GM18502 (cell line): ENCODE measurements at regions not wholly inside any gene's neighbourhood (a gene's known extent, or its start where the extent isn't known, plus 50 kb on each side); places are given as distances from the start of the nearest gene placed in this dataset.

ENCODE experiments used
- ATAC-seq: cut with Tn5 transposase; IDR thresholded peaks from one replicate; pipeline ENCODE4 v1.9.1; 2021; ENCODE audit warnings: mild to moderate bottlenecking; ENCODE audit not compliant: unreplicated experiment, poor library complexity

DNA sequence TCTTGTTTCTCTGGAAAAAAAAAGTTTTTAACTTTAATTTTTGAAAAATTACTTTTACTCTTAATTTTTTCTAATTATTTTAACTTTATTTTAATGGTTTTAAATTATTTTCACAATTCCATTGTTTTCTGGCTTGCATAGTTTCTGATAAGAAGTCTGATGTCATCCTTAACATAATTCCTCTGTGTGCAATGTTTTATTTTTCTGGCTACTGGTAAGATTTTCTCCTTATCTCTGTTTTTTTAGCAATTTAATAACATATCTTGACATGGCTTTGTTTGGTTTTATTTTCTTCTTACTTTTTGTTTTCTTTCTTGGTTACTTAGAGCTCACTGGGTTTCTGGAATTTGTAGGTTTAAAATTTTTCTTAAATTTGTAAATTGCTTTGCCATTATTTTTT, 114.8 kb downstream of the TBXT start:
- no peak for ATAC-seq

DNA sequence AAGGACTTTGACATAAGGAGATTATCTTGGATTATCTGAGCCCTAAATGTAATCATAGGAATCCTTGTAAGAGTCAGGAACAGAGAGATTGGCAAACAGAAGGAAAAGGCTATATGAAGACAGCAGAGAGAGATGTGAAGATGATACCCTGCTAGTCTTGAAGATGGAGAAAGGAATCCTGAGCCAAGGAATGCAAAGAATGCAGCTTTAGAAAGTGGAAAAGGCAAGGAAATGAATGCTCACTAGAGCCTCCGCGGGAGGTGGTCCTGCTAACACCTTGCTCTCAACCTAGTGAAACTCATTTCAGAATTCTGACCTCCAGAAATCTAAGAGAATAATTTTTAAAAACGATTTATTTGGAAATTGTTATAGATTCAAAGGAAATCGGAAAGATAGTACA, 117.1 kb downstream of the TBXT start:
- ATAC-seq = no peak

DNA sequence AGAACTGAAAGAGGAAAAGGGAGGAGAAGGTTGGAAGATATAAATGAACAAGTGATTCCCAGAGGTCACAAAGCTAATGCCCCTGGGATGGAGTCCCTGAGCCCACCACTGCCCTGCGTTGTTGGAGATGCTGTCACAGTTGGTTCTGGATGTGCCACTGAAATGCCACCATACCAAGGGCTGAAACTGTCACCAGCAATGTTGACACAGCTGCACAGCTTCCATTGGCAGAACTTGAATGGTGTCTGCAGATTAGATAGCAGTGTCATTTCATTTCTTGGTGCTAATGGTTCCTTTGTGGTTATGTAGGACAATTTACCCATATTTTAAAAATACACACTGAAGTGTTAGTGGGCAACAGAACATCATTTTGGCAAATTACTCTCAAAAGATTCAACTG, 120.7 kb downstream of the TBXT start:
- ATAC-seq = no peak

DNA sequence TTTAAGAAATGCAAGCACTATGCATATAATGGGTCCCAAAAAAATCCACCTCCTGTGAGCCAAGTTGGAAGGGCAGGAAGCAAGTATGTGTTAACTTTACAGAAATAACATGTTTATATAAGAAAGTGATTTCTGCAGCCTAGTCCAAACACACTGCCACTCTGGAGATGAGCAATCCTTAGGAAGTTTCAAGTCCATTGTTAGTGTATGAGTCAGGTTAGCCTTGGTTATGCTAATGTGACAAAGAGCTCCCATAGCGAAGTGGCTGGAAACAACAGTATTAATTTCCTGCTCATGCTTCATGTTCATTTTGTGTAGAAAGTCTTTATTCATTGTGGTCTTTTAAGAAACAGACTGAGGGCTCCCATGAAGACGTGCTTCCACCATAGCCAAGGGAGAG, 121.4 kb downstream of the TBXT start:
- ATAC-seq = no peak

DNA sequence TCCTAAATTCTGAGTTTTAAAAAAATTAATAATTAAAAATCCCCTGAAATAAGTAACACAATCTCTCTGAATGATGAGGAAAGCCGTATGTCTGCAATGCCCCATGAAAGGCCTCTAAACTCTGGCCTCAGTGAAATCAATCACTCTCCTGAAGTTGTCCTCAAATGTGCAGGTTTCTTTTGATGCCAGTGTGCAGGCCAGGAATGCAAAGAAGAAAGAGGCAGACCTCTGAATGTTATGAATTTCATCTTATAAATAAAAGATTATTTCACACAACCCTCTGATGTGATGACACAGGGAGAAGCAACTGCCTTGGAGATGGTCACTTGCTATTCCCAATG, 121.8 kb downstream of the TBXT start:
- no peak for ATAC-seq

DNA sequence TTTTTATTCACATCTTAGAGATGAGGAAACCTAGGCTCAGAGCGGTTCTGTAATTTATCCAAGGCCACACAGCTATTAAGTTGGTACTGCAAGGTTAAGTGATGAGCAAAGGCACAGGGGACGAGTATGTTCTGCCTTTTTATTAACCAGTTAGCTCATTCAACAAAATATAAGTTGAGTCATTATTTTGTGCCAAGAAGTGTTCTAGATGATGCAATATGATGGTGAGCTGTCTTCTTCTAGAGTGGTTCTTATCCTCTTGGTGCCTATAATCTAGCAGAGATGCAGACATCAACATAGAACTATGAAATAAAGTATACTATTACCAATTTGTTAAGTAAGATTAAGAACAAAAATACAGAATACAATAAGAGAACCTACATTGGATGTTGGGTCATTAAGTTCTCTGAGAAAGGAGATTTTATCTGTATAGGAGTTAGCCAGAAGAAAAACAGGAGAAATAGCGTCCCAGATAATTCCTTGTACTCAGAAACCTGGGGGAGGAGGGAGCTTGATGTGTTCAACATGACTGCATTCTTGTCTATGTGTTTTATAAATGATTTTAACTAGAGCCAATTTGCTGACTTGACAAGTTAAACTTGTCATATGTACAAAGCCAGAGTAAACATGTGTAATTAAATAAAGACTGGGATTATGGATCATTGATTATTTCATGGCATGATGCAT, 122.3 kb downstream of the TBXT start:
- no peak for ATAC-seq

DNA sequence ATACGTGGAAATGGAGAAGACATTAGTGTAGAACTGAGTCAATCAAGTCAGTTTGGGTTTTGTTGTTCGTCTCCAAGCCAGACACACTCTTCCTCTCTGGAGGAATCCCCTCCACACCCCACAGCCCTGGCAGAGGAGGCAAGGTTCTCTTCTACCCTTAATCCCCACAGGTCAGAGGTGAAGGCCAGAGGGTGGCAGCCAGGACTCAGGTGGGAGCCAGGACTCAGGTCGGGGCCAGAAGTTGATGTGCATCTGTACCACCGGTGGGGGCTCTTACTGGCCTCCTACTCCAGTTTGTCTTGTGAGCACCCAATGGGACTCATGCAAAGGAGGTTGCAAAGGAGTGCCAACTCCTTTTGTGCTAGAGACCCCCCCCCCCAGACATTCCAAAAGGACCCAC, 126.4 kb downstream of the TBXT start:
- ATAC-seq = no peak

DNA sequence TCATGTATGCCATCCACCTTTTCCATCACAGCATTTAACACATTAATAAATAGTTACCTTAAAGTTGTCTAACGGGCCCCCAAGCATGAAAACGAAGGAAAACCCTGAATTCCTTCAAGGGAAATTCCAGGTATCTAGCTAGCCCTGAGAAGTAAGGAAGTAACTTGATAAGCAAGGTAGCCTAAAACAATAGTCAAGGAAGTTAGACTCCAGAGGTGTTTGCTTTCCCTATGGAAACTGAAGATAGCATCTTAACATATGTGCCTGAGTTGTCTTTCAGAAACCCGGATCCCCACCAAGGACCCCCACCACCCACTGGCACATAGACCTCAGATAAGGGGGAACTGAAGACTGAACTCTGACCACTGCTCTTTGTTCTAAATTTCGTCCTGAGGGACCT, 127.4 kb downstream of the TBXT start:
- ATAC-seq = no peak

DNA sequence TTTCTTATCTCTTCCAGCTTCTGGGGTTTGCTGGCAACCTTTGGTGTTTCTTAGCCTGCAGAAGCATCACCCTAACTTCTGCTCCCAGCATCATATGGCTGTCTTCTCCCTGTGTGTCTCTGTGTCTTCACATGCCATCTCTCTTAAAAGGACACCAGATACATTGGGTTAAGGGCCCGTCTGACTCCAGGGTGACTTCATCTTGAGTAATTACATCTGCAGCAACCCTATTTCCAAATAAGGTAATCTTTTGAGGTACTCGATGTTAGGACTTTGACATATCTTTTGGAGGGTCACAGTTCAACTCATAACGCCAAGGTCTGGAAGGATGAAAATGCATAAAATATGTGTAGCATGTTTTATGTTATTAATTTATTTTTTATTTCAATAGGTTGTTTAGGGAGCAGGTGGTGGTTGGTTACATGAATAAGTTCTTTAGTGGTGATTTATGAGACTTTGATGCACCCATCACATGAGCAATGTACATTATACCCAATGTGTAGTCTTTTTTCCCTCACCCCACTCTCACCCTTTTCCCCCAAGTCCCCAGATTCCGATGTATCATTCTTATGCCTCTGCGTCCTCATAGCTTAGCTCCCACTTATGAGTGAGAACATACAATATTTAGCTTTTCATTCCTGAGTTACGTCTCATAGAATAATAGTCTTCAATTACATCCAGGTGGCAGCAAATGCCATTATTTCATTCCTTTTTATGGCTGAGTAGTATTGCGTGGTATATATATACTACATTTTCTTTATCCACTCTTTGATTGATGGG, 131.1 kb downstream of the TBXT start:
- ATAC-seq = no peak

DNA sequence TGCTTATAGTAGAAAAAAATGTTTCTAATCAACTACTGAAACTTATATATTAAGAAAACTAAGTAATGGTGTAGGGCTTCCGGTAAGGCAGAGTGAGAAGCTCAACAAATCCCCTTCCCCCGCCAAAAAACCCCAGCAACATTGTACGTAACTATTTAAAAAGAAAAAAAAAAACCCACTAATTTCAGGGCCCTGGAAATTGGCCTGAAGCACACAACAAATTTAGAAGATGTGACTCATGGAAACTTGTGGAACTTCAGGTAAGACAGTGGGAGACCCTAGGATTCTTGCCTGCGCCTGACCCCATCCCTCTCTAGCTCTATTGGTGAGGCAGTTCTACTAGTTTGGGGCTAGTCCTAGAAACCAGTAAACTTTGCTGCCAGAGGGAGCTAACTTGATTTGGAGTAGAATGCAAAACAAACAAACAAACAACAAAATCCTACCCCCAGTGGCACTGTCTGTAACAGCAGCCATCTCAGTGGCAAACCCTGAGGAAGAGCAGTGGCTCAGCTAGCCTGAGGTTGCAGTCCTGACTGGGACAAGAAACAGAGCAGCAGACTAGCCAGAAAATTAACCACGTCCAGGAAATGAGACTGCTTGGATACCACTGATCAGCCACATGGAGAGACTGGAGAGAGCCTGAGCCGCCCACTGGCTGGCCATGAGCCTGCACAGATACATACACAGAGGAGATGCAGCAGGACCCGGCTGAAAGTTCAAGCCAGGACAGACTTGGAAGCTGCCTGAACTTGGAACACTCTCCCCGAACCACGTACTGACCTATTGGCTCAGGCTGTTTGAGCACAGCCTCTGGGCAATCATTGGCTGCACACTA, 135.1 kb downstream of the TBXT start:
- ATAC-seq = no peak

DNA sequence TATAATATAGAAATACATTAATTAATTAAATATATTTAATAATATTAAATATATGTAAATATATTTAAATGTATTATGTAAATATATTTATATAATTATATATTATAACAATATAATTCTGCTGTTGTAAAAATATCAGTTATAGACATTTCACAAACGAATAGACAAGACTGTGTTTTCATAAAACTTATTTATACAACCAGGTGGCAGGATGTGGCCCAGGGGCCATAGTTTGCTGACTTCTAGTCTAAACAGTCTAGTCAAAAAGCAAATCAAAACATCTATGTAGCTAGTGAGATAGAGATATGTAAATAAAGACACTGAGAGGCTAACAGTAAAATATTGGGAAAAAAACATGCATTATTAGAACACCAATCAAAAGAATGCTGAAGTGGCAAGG, 136.4 kb downstream of the TBXT start:
- no peak for ATAC-seq

DNA sequence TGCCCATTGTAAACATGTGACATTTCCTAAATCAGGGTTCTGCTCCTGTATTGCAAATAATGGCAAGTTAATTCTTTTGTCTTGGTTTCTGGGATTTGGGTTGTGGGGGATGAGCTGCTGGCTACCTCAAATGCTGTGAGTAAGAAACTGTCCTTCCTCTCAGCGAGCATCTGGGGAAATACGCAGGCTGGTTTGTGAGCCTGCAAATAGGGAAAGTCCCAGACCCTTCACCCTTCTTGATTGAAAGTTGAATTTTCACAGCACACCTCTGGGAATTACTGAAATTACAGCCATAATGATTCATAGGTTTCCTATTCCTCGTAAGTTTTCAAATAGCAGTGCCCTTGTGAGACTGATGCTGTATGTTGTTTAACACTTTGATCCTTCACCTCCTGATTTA, 138.1 kb downstream of the TBXT start:
- peak; percentile 67 for ATAC-seq

DNA sequence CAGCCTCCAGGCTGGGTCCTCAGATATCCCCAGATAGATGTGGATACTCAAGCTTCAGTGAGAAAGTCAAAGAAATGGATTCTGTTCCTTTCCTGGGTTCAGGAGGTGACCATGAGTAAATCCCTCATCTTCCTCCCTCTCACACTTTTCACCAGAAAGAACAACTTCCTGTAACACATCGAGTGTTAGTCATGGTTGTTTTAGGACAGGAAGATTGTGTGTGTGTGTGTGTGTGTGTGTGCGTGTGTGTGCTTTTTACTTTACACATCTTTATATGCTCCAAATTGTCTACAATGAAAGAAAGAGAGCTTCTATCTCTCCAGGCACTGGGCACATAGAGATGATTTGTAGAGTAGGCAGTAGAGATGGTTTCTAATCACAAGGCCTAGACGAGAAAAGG, 139.9 kb downstream of the TBXT start:
- no peak for ATAC-seq

DNA sequence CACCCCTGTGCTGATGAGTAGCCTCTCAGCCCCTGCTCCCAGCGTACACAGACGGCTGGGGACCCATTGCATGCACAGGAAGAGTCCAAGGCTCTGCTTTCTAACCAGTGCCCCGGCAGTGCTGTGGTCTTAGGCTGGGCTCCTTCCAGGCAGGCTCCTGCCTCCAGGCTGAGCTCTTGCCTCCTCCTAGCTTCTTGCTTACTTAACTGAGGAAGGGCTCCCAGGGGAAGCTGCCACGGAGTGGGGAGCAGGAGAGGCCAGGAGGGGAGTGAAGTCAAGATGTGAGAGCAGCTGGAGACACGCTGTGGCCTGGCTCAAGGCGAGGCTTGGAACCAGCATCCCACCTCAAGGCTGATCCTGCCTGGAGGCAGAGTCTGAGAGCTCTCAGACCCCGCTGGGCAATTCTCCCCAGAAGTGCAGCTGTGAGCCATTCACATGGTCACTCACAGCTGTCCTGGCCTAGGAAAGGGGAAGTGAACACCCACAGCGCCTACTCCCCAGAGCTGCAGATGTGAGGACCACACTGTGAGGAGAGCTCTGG, 141.0 kb downstream of the TBXT start:
- no peak for ATAC-seq

DNA sequence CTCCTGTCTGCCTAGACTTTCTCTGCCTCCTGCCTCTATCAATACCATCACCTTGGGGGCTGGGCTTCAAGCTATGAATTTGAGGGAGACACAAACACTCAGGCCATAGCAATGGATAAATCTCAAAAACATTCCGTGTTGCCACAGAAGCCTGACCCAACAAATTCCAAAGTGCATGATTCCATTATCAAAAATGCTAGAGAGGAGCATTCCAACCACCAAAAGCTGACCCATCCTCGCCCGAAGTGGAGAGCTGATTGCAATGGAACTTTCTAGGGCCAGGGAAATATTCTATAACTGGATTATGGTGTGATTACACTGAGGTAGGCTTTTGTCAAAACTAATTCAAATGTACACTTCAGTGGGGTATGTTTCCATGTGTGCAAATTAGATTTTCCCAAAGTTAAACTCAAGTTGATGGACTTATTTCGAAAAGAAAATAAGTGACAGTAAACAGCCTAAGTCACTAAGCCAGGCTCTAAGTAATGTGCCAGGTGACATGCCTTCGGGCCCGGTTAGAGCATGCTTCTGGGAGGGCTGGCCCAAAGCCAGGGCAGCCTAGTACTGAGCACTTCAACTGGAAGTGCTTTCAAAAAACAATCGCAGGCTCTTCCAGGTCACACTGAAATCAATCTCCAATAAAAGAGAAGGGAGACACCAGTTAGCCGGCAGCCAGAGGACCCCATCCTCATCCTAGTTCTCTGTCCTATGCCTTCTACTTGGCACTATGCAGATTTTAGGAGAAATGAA, 142.3 kb downstream of the TBXT start:
- no peak for ATAC-seq

DNA sequence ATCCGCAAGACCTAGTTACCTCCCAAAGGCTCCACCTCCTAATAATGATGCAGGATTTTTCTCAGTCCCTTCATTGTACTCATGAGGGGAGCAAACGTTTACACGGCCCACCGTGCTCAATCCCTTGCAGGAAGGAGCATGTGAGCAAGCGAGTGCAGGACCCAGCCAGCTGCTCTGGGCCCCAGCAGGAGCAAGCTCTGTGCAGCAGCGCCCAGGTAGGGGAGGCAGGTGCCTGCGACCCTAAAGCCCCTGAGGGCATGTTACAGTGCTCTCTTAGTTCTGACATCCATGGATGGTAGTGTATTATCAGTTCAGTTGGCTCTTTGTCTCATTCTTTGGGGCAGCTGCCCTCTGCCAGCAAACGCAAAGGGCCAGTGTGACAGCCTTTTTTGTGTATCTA, 143.4 kb downstream of the TBXT start:
- no peak for ATAC-seq

DNA sequence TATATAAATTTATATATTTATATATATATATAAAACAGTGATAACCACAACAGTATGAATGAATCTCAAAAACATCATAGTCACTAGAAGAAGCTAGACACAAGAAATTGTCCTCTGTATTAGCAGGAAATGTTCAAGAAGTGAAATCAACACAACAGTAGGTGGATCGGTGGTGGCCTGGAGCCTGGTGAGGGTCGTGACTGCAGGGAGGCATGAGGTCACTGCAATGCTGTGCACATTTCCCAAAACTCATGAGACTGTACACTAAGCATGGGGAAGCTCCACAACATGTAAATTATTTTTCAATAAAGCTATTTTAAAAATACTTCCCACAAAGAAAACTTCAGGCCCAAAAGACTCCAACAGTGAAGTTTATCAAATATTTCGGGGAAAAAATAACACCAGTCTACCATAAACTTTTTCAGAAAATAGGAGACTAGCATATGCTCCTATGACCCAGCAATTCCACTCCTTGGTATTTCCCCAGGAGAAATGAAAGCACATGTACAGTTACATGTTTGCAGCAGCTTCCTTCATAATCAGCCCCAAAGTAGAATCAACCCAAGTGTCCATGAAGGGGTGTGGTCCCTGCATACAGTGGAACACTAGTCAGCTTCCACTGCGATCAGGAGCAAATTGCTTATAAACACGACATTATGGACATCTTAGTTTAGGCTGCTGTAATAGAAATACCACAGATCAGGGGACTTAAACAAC, 144.2 kb downstream of the TBXT start:
- no peak for ATAC-seq

DNA sequence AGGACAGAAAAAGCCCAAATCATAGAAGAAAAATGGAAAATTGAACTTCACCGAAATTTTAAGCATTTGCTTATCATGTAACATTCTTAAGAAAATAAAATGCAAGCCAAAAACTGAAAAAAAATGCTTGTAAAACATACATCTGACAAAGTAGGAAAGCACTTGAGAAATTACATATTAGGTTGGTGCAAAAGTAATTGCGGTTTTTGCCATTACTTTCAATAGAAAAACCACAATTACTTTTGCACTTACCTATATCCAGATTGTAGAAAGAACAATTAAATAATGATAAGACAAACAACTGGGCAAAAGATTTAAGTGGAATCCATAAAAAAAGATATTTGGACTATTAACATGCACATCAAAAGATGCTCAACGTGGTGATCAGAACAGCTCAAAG, 146.2 kb downstream of the TBXT start:
- no peak for ATAC-seq

DNA sequence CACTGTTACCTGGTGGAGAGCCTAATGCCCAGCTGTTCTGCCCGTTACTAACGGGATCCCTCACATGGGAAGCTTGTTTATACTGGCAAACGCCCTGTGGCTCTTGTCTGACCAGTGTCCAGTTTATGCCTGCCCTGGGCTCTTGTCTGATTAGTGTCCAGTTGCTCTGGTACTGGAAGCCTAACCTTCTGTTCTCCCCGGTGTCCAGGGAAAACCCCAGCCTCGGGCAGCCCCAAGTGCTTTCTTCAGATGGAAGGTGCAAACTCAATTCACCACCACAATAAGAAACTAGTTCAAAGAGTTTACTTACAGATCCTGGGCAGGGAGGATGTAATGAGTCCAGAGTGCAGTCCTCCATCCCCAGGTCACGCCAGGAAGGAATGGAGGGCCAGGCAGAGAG, 148.4 kb downstream of the TBXT start:
- ATAC-seq = no peak
